Right lobe of liver (tissue), 4 donors: ENCODE measurements at regions not wholly inside any gene's neighbourhood (a gene's known extent, or its start where the extent isn't known, plus 50 kb on each side); places are given as distances from the start of the nearest gene placed in this dataset.

Source experiments
- CTCF ChIP-seq, 4 donors: fragments of 200-600 bp in 3 of 4; fragments of 450-650 bp in 1 of 4; IDR thresholded peaks; one replicate each; pipeline versions ENCODE4 v1.5.1 to v1.8.0; 2016 to 2022; ENCODE audit warnings: antibody characterized with exemption in 4 of 4, mild to moderate bottlenecking in 2 of 4
- POLR2A ChIP-seq: fragments of 450-650 bp; IDR thresholded peaks from one replicate; pipeline ENCODE4 v1.6.1; 2017; ENCODE audit warnings: antibody characterized with exemption, mild to moderate bottlenecking
- donor health status: DM: no; HTN: no; CAD: no.
- donor health status: DM: no; HTN: no; CAD: no.
- donor health status: DM: no; HTN: yes; CAD: no.

DNA sequence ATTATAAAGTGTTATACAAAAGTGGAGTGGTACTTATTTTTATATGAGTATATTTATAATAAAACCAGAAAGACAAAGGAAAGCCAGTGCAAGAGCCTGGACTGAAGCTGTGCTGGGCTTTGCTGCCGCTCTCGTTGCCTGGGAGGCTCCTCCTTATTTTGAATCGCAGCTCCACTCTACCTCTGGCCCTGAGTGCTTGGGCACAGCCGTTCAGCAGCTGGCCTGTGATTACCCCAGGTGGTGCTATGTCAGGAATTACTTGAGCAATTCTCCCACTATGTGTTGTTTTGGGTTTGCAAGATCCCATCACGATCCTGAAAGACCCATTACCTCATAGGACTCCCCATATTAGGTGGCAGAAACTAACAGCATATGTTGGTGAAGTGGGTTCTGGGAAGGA lies 53.0 kb upstream of the LCLAT1 start:
- no peak for TF ChIP-seq CTCF (IDR thresholded peaks at IDR 0.05)
- no peak for TF ChIP-seq POLR2A
